OCI-LY7 (cell line): ENCODE measurements at regions not wholly inside any gene's neighbourhood (a gene's known extent, or its start where the extent isn't known, plus 50 kb on each side); places are given as distances from the start of the nearest gene placed in this dataset.

Experiments used
- BruUV-seq: library from RNA; stranded (reverse); fragments of 400-500 nt; replicated peaks from 2 replicates; lab custom pipeline; 2021; lab: Mats Ljungman, UMichigan
- CTCF ChIA-PET: fragments of 300-600 bp; sonication (Branson Sonifier 250); formaldehyde crosslinking; loops from one replicate; lab custom pipeline; 2022; ENCODE audit warnings: antibody characterized with exemption; ENCODE audit not compliant: unreplicated experiment; lab: Charles Lee
- POLR2A ChIA-PET: fragments of 300-600 bp; sonication (Branson Sonifier 250); formaldehyde crosslinking; loops from one replicate; lab custom pipeline; 2022; ENCODE audit warnings: antibody characterized with exemption; lab: Charles Lee
- DNase-seq: peaks from one replicate; pipeline ENCODE4 v3.0.0-alpha.2; 2015; ENCODE audit warnings: low spot score
- H2AFZ ChIP-seq: fragments of 200-600 bp; sonication (generic), shearing (Covaris generic); 2 replicates; pipeline ENCODE4 v1.6.1; 2014; ENCODE audit warnings: mild to moderate bottlenecking, antibody characterized with exemption, low read length, moderate library complexity
- H3K27ac ChIP-seq: fragments of 200-600 bp; sonication (generic); 2 replicates; pipeline ENCODE4 v1.5.1; 2014; ENCODE audit warnings: mixed run types, low read depth, mild to moderate bottlenecking, moderate library complexity, low read length, inconsistent platforms; ENCODE audit not compliant: poor library complexity, severe bottlenecking
- H3K36me3 ChIP-seq: fragments of 200-600 bp; sonication (generic); 2 replicates; pipeline ENCODE4 v1.6.1; 2014; ENCODE audit warnings: mild to moderate bottlenecking, antibody characterized with exemption, low read length, moderate library complexity, mixed read lengths; ENCODE audit not compliant: insufficient read depth
- H3K4me1 ChIP-seq: fragments of 200-600 bp; sonication (generic); 2 replicates; pipeline ENCODE4 v1.5.1; 2014; ENCODE audit warnings: mild to moderate bottlenecking, low read length; ENCODE audit not compliant: insufficient read depth, poor library complexity, severe bottlenecking
- H3K4me2 ChIP-seq: fragments of 200-600 bp; sonication (generic); 2 replicates; pipeline ENCODE4 v1.6.1; 2014; ENCODE audit warnings: mild to moderate bottlenecking, low read length
- H3K4me3 ChIP-seq: fragments of 200-600 bp; sonication (generic); 2 replicates; pipeline ENCODE4 v1.5.1; 2014; ENCODE audit warnings: mild to moderate bottlenecking, low read depth, low read length; ENCODE audit not compliant: poor library complexity, severe bottlenecking
- H3K79me2 ChIP-seq: fragments of 200-600 bp; sonication (generic); 2 replicates; pipeline ENCODE4 v1.6.1; 2016; ENCODE audit warnings: low read depth, mild to moderate bottlenecking, low read length, moderate library complexity, mixed read lengths; ENCODE audit not compliant: insufficient read depth
- H3K9me2 ChIP-seq: fragments of 200-600 bp; sonication (generic); 2 replicates; pipeline ENCODE4 v1.6.1; 2016; ENCODE audit warnings: mild to moderate bottlenecking, low read length, mixed read lengths; ENCODE audit not compliant: insufficient read depth
- H3K9me3 ChIP-seq: fragments of 200-600 bp; sonication (generic); 2 replicates; pipeline ENCODE4 v1.6.1; 2014; ENCODE audit warnings: mild to moderate bottlenecking, mixed run types, low read length, mixed read lengths
- H4K20me1 ChIP-seq: fragments of 200-600 bp; sonication (generic); 2 replicates; pipeline ENCODE4 v1.6.1; 2014; ENCODE audit warnings: mild to moderate bottlenecking, antibody characterized with exemption, low read length, moderate library complexity, mixed read lengths; ENCODE audit not compliant: insufficient read depth
- CTCF ChIP-seq: fragments of 200-600 bp; sonication (generic); conservative IDR thresholded peaks from 2 replicates; pipeline ENCODE4 v1.5.1; 2014; ENCODE audit warnings: mild to moderate bottlenecking, antibody characterized with exemption, low read length, moderate library complexity, mixed read lengths
- EZH2phosphoT487 ChIP-seq: fragments of 200-600 bp; sonication (generic); IDR thresholded peaks from 2 replicates; pipeline ENCODE4 v1.6.1; 2018; ENCODE audit warnings: low read depth, borderline replicate concordance, mild to moderate bottlenecking, mixed run types, antibody characterized with exemption, low read length, moderate library complexity, mixed read lengths
- intact Hi-C: fragments of 100-400 bp; cut with micrococcal nuclease; formaldehyde crosslinking; loops from one replicate; pipeline ENCODE4 v1.10.0; 2022; ENCODE audit not compliant: unreplicated experiment

- Histone ChIP-seq H3K4me1 (no peaks in the 10 kb centered on the region), H3K27ac (no peak overlapping the region), H2AFZ (no peak overlapping the region), H3K4me3 (no peak overlapping the region), H3K36me3 (no peaks in the 10 kb centered on the region), H3K9me3 (no peaks in the 10 kb centered on the region), H4K20me1 (no peaks in the 10 kb centered on the region), H3K9me2 (no peaks in the 10 kb centered on the region), H3K79me2 (no peaks in the 10 kb centered on the region), H3K4me2 (no peak overlapping the region)
- no peak for TF ChIP-seq EZH2phosphoT487
- no peak for TF ChIP-seq CTCF
- intact Hi-C loops, result no loop called here
- CTCF ChIA-PET, result no interaction called here
- DNase-seq, result no peak
- POLR2A ChIA-PET, result no interaction called here
- no TSS peak for BruUV-seq
Measured at GRCh38 chr2:228869636-228870264, 401.3 kb downstream of the PID1 start.

GRCh38 chr2:228867406-228867805, 403.7 kb downstream of the PID1 start:
- Histone ChIP-seq H2AFZ (no peak overlapping the region), H3K79me2 (no peaks in the 10 kb centered on the region), H3K4me2 (no peak overlapping the region), H4K20me1 (no peaks in the 10 kb centered on the region), H3K27ac (no peak overlapping the region), H3K9me3 (no peaks in the 10 kb centered on the region), H3K36me3 (no peaks in the 10 kb centered on the region), H3K4me1 (no peaks in the 10 kb centered on the region), H3K9me2 (no peaks in the 10 kb centered on the region), H3K4me3 (no peak overlapping the region)
- ChIA-PET CTCF (no interaction called here), POLR2A (interaction anchor here (0.6 kb wide), 1 partner anchor 1149 kb away, joined by 3 read pairs; no protein-coding TSS in a partner anchor)
- no TSS peak for BruUV-seq
- no peak for DNase-seq
- TF ChIP-seq CTCF, result no peak
- no peak for TF ChIP-seq EZH2phosphoT487
- intact Hi-C loops, result no loop called here

DNA sequence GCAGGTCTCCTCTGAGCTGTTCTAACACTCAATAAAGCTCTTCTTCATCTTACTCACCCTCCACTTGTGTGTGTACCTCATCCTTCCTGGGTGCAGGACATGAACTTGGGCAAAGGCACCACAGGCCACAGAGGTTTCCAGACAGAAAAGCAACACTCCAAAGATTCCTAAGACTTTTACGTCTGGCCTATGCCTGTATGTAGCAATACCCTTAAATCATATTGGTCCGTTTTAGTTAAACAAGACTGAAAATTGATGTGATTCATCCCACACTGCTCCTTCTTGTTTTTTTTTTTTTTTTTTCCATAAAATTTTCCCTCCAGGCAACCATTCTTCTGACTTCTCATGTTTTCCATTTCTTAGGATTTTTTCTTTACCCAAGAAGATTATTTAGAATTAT, 404.3 kb downstream of the PID1 start:
- intact Hi-C loops, result no loop called here
- H3K27ac ChIP-seq, result no peak overlapping the region
- H3K9me2 ChIP-seq, result no peaks in the 10 kb centered on the region
- no TSS peak for BruUV-seq
- H3K9me3 ChIP-seq, result no peaks in the 10 kb centered on the region
- H3K4me2 ChIP-seq, result no peak overlapping the region
- no peak for DNase-seq
- POLR2A ChIA-PET, result interaction anchor here (0.6 kb wide), 1 partner anchor 1148 kb away, joined by 3 read pairs; no protein-coding TSS in a partner anchor
- CTCF ChIA-PET, result no interaction called here
- no peaks in the 10 kb centered on the region for H3K4me1 ChIP-seq
- TF ChIP-seq EZH2phosphoT487, result no peak
- TF ChIP-seq CTCF, result no peak
- no peaks in the 10 kb centered on the region for H3K79me2 ChIP-seq
- H4K20me1 ChIP-seq, result no peaks in the 10 kb centered on the region
- no peak overlapping the region for H2AFZ ChIP-seq
- no peaks in the 10 kb centered on the region for H3K36me3 ChIP-seq
- no peak overlapping the region for H3K4me3 ChIP-seq
